Esophagus squamous epithelium (tissue), 5 donors: ENCODE measurements at regions not wholly inside any gene's neighbourhood (a gene's known extent, or its start where the extent isn't known, plus 50 kb on each side); places are given as distances from the start of the nearest gene placed in this dataset.

Experiments
- DNase-seq: peaks from one replicate; lab custom pipeline; 2025; lab: John Stamatoyannopoulos, UW
- H3K27ac ChIP-seq, 4 donors: fragments of 200-600 bp; sonication (generic); one replicate each; pipeline ENCODE4 v1.5.1; 2016 to 2019; ENCODE audit warnings: mild to moderate bottlenecking in 1 of 4
- H3K27me3 ChIP-seq, 4 donors: fragments of 200-600 bp; sonication (generic); 1 replicate in 3 of 4; 2 replicates in 1 of 4; pipeline versions ENCODE4 v1.5.1 to v1.6.0; 2017 to 2021; ENCODE audit warnings: antibody characterized with exemption in 1 of 4
- H3K36me3 ChIP-seq, 3 donors: fragments of 200-600 bp; sonication (generic); one replicate each; pipeline ENCODE4 v1.5.1; 2016 to 2019
- H3K4me1 ChIP-seq, 3 donors: fragments of 200-600 bp; sonication (generic); one replicate each; pipeline ENCODE4 v1.5.1; 2017 to 2019
- H3K4me3 ChIP-seq, 4 donors: fragments of 200-600 bp; sonication (generic); 1 replicate in 3 of 4; 2 replicates in 1 of 4; pipeline ENCODE4 v1.5.1; 2016 to 2019; ENCODE audit warnings: mild to moderate bottlenecking in 2 of 4, moderate library complexity in 1 of 4
- H3K9me3 ChIP-seq, 3 donors: fragments of 200-600 bp; sonication (generic); one replicate each; pipeline ENCODE4 v1.5.1; 2016 to 2019
- CTCF ChIP-seq, 6 experiments: fragments of 450-650 bp in 4 of 6; fragments of 200-600 bp in 2 of 6; sonication (generic) in 2 of 6; IDR thresholded peaks; one replicate each; pipeline ENCODE4 v1.5.1; 2016 to 2019; ENCODE audit warnings: antibody characterized with exemption in 6 of 6, mild to moderate bottlenecking in 4 of 6, moderate library complexity in 4 of 6
- POLR2A ChIP-seq, 4 donors: fragments of 450-650 bp; IDR thresholded peaks; one replicate each; pipeline ENCODE4 v1.6.1; 2017; ENCODE audit warnings: antibody characterized with exemption in 4 of 4, mild to moderate bottlenecking in 4 of 4, moderate library complexity in 3 of 4
- WGBS, 2 donors: methylation state at CpG; one replicate each; pipeline ENCODE4 v1.1.5; 2018; 5-methylcytosine and 5-hydroxymethylcytosine counted together
- intact Hi-C: fragments of 100-400 bp; cut with DNase I; formaldehyde crosslinking; loops from one replicate; pipeline ENCODE4 v1.15.0; 2022
- donor health status: DM: yes; HTN: yes; CAD: no.

GRCh38 chr4:174119051-174119450, 164.4 kb downstream of the FBXO8 start:
- H3K27ac ChIP-seq: no peak overlapping the region
- 85 to 87% methylated on average over 4 of the region's 4 CpGs for WGBS, 2 donors

GRCh38 chr4:174118171-174118570, 165.3 kb downstream of the FBXO8 start:
- intact Hi-C loops: no loop called here
- H3K27ac ChIP-seq: no peak overlapping the region
- no peak for DNase-seq
- H3K27me3 ChIP-seq: peaks cover 0 to 39% (median 0%) of the 10 kb centered on the region in 4 donors
- TF ChIP-seq POLR2A (IDR thresholded peaks at IDR 0.05) (no peak), CTCF (IDR thresholded peaks at IDR 0.05) (no peak)
- no peak overlapping the region for H3K4me3 ChIP-seq
- no peaks in the 10 kb centered on the region for H3K9me3 ChIP-seq
- peaks cover 0 to 8% (median 0%) of the 10 kb centered on the region in 3 donors for H3K4me1 ChIP-seq
- no peaks in the 10 kb centered on the region for H3K36me3 ChIP-seq
- 71 to 85% methylated on average over 4 of the region's 4 CpGs for WGBS, 2 donors

More at GRCh38 chr4:174119051-174119450, 164.4 kb downstream of the FBXO8 start:
- H3K4me3 ChIP-seq: no peak overlapping the region
- intact Hi-C loops: no loop called here
- peaks cover 0 to 8% (median 0%) of the 10 kb centered on the region in 3 donors for H3K4me1 ChIP-seq
- H3K9me3 ChIP-seq: no peaks in the 10 kb centered on the region
- no peak for DNase-seq
- TF ChIP-seq POLR2A (IDR thresholded peaks at IDR 0.05) (no peak), CTCF (IDR thresholded peaks at IDR 0.05) (no peak)
- H3K27me3 ChIP-seq: peaks cover 0 to 39% (median 0%) of the 10 kb centered on the region in 4 donors
- H3K36me3 ChIP-seq: no peaks in the 10 kb centered on the region

- H3K4me3 ChIP-seq: no peak overlapping the region
- H3K4me1 ChIP-seq: peaks cover 0 to 8% (median 0%) of the 10 kb centered on the region in 3 donors
- intact Hi-C loops: no loop called here
- H3K27me3 ChIP-seq: peaks cover 0 to 39% (median 0%) of the 10 kb centered on the region in 4 donors
- H3K27ac ChIP-seq: no peak overlapping the region
- TF ChIP-seq POLR2A (IDR thresholded peaks at IDR 0.05): no peak
- TF ChIP-seq CTCF (IDR thresholded peaks at IDR 0.05): no peak
- H3K36me3 ChIP-seq: no peaks in the 10 kb centered on the region
- H3K9me3 ChIP-seq: no peaks in the 10 kb centered on the region
- 86 to 89% methylated on average over 8 of the region's 8 CpGs for WGBS, 2 donors
- no peak for DNase-seq
Observed at GRCh38 chr4:174117445-174117844, 166.0 kb downstream of the FBXO8 start.

- no peak for TF ChIP-seq CTCF (IDR thresholded peaks at IDR 0.05)
- no peak for TF ChIP-seq POLR2A (IDR thresholded peaks at IDR 0.05)
- WGBS, 2 donors: 52 to 62% methylated on average over 4 of the region's 4 CpGs
- H3K4me1 ChIP-seq: peaks cover 0 to 8% (median 0%) of the 10 kb centered on the region in 3 donors
- no peak overlapping the region for H3K27ac ChIP-seq
- H3K4me3 ChIP-seq: no peak overlapping the region
- intact Hi-C loops: no loop called here
- H3K36me3 ChIP-seq: no peaks in the 10 kb centered on the region
- no peaks in the 10 kb centered on the region for H3K9me3 ChIP-seq
- H3K27me3 ChIP-seq: peaks cover 0 to 31% (median 0%) of the 10 kb centered on the region in 4 donors
- no peak for DNase-seq
Observed at GRCh38 chr4:174116021-174116420, 167.4 kb downstream of the FBXO8 start.

- H3K27ac ChIP-seq: no peak overlapping the region
- DNase-seq: no peak
- intact Hi-C loops: no loop called here
- no peak overlapping the region for H3K4me3 ChIP-seq
- no peaks in the 10 kb centered on the region for H3K9me3 ChIP-seq
- no peak for TF ChIP-seq CTCF (IDR thresholded peaks at IDR 0.05)
- TF ChIP-seq POLR2A (IDR thresholded peaks at IDR 0.05): no peak
- H3K27me3 ChIP-seq: peaks cover 0 to 6% (median 0%) of the 10 kb centered on the region in 4 donors
- H3K4me1 ChIP-seq: no peaks in the 10 kb centered on the region
- no peaks in the 10 kb centered on the region for H3K36me3 ChIP-seq
- 72 to 83% methylated on average over 2 of the region's 2 CpGs for WGBS, 2 donors
Observed at GRCh38 chr4:174111422-174111821, 172.0 kb downstream of the FBXO8 start.
